ENCODE measurements at regions not wholly inside any gene's neighbourhood (a gene's known extent, or its start where the extent isn't known, plus 50 kb on each side); places are given as distances from the start of the nearest gene placed in this dataset.

GRCh38 chr2:2389215-2389614 is 58.1 kb upstream of the MYT1L start:
- intact Hi-C loops (cut with micrococcal nuclease) = no loop called here
- CTCF ChIA-PET = no interaction called here
- POLR2A ChIA-PET = no interaction called here

More at GRCh38 chr2:2389215-2389614, 58.1 kb upstream of the MYT1L start:
- DNase-seq (ENCODE audit: unreplicated experiment) = no peak
- Mint-ChIP-seq H3K27ac (ENCODE audit: low read depth, unreplicated experiment) (no peak overlapping the region), H3K4me1 (ENCODE audit: insufficient read depth, unreplicated experiment) (no peaks in the 10 kb centered on the region), H3K4me3 (ENCODE audit: unreplicated experiment) (no peak overlapping the region), H3K36me3 (ENCODE audit: insufficient read depth, unreplicated experiment) (no peaks in the 10 kb centered on the region), H3K27me3 (ENCODE audit: insufficient read depth, unreplicated experiment) (no peaks in the 10 kb centered on the region), H3K9me3 (ENCODE audit: unreplicated experiment) (peaks cover 25% of the 10 kb centered on the region)
- TF ChIP-seq CTCF (IDR thresholded peaks at IDR 0.05; ENCODE audit: unreplicated experiment) = no peak
- BruUV-seq (replicated peaks) = no TSS peak

Measured in MCF 10A (cell line).